Upper lobe of right lung (tissue), 1 donor: ENCODE measurements at regions not wholly inside any gene's neighbourhood (a gene's known extent, or its start where the extent isn't known, plus 50 kb on each side); places are given as distances from the start of the nearest gene placed in this dataset.

Experiments
- ATAC-seq: fragments of 200-7000 bp; cut with Tn5 transposase; one replicate; pipeline ENCODE4 v1.9.1; 2020; ENCODE audit warnings: mild to moderate bottlenecking, moderate library complexity
- DNase-seq: peaks from one replicate; pipeline ENCODE4 v3.0.0-alpha.2; 2020
- H3K27ac ChIP-seq: fragments of 200-600 bp; one replicate; pipeline ENCODE4 v1.8.0; 2022
- H3K27me3 ChIP-seq: fragments of 200-600 bp; one replicate; pipeline ENCODE4 v1.8.0; 2022; ENCODE audit warnings: mild to moderate bottlenecking
- H3K36me3 ChIP-seq: fragments of 200-600 bp; one replicate; pipeline ENCODE4 v1.8.0; 2022
- H3K4me1 ChIP-seq: fragments of 200-600 bp; one replicate; pipeline ENCODE4 v1.8.0; 2022
- H3K4me3 ChIP-seq: fragments of 200-600 bp; one replicate; pipeline ENCODE4 v1.8.0; 2022; ENCODE audit warnings: mild to moderate bottlenecking
- H3K9me3 ChIP-seq: fragments of 200-600 bp; one replicate; pipeline ENCODE4 v1.8.0; 2022
- intact Hi-C: fragments of 100-400 bp; cut with DNase I; formaldehyde crosslinking; loops from one replicate; pipeline ENCODE4 v1.11.0; 2022
- TF ChIP-seq, protein P1 (sequence below): fragments of 200-600 bp; IDR thresholded peaks from one replicate; pipeline ENCODE4 v1.8.0; 2022; ENCODE audit warnings: antibody characterized with exemption
- donor health status: DM: no; HTN: yes; CAD: no; lungs with severe emphysema.

GRCh38 chr6:74840953-74841352 lies 364.9 kb downstream of the COL12A1 start:
- DNase-seq (no peak), ATAC-seq (no peak)
- intact Hi-C loops, result no loop called here
- Histone ChIP-seq H3K4me1 (no peaks in the 10 kb centered on the region), H3K36me3 (no peaks in the 10 kb centered on the region), H3K27me3 (no peaks in the 10 kb centered on the region), H3K9me3 (no peaks in the 10 kb centered on the region), H3K27ac (no peak overlapping the region), H3K4me3 (no peak overlapping the region)
- TF ChIP-seq, protein P1, sequence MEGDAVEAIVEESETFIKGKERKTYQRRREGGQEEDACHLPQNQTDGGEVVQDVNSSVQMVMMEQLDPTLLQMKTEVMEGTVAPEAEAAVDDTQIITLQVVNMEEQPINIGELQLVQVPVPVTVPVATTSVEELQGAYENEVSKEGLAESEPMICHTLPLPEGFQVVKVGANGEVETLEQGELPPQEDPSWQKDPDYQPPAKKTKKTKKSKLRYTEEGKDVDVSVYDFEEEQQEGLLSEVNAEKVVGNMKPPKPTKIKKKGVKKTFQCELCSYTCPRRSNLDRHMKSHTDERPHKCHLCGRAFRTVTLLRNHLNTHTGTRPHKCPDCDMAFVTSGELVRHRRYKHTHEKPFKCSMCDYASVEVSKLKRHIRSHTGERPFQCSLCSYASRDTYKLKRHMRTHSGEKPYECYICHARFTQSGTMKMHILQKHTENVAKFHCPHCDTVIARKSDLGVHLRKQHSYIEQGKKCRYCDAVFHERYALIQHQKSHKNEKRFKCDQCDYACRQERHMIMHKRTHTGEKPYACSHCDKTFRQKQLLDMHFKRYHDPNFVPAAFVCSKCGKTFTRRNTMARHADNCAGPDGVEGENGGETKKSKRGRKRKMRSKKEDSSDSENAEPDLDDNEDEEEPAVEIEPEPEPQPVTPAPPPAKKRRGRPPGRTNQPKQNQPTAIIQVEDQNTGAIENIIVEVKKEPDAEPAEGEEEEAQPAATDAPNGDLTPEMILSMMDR, result no peak

GRCh38 chr6:74834967-74835366 lies 370.9 kb downstream of the COL12A1 start:
- intact Hi-C loops, result no loop called here
- no peaks in the 10 kb centered on the region for H3K4me1 ChIP-seq
- no peak overlapping the region for H3K27ac ChIP-seq
- H3K9me3 ChIP-seq, result no peaks in the 10 kb centered on the region
- TF ChIP-seq, protein P1, result no peak
- no peaks in the 10 kb centered on the region for H3K36me3 ChIP-seq
- no peak overlapping the region for H3K4me3 ChIP-seq
- no peak for ATAC-seq
- DNase-seq, result no peak
- no peaks in the 10 kb centered on the region for H3K27me3 ChIP-seq

GRCh38 chr6:74826263-74826662 lies 379.6 kb downstream of the COL12A1 start:
- no peak overlapping the region for H3K4me3 ChIP-seq
- intact Hi-C loops, result no loop called here
- no peaks in the 10 kb centered on the region for H3K9me3 ChIP-seq
- TF ChIP-seq, protein P1, result no peak
- no peaks in the 10 kb centered on the region for H3K36me3 ChIP-seq
- DNase-seq, result no peak
- ATAC-seq, result no peak
- H3K4me1 ChIP-seq, result no peaks in the 10 kb centered on the region
- H3K27me3 ChIP-seq, result no peaks in the 10 kb centered on the region
- H3K27ac ChIP-seq, result no peak overlapping the region

DNA sequence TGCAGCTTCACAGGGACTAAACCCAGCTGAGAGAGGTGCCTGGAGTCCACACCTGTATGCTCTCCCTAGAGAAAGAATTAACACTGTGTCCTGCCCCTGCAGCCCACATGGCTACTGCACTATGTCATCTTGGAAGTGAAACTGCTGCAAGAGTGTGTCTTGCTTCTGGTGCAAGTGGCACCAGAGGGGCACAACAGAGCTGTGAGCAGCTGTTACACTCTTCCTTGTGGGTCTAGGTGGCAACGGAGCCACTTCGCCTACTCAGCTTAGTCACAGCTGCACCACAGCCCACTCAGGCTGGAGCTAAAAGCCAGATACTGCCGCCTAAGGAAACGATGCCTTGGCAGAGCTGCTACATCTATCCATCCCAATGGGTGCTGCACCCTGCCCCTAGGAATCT lies 391.4 kb downstream of the COL12A1 start:
- DNase-seq (no peak), ATAC-seq (no peak)
- Histone ChIP-seq H3K27me3 (no peaks in the 10 kb centered on the region), H3K4me1 (no peaks in the 10 kb centered on the region), H3K9me3 (peaks cover 11% of the 10 kb centered on the region), H3K27ac (no peak overlapping the region), H3K36me3 (no peaks in the 10 kb centered on the region), H3K4me3 (no peak overlapping the region)
- intact Hi-C loops, result no loop called here
- TF ChIP-seq, protein P1, result no peak

GRCh38 chr6:74807674-74808073 lies 398.2 kb downstream of the COL12A1 start:
- DNase-seq, result no peak
- TF ChIP-seq, protein P1, result no peak
- H3K4me3 ChIP-seq, result no peak overlapping the region
- no peaks in the 10 kb centered on the region for H3K9me3 ChIP-seq
- no peak for ATAC-seq
- no peaks in the 10 kb centered on the region for H3K4me1 ChIP-seq
- no peak overlapping the region for H3K27ac ChIP-seq
- no peaks in the 10 kb centered on the region for H3K27me3 ChIP-seq
- intact Hi-C loops, result no loop called here
- no peaks in the 10 kb centered on the region for H3K36me3 ChIP-seq

DNA sequence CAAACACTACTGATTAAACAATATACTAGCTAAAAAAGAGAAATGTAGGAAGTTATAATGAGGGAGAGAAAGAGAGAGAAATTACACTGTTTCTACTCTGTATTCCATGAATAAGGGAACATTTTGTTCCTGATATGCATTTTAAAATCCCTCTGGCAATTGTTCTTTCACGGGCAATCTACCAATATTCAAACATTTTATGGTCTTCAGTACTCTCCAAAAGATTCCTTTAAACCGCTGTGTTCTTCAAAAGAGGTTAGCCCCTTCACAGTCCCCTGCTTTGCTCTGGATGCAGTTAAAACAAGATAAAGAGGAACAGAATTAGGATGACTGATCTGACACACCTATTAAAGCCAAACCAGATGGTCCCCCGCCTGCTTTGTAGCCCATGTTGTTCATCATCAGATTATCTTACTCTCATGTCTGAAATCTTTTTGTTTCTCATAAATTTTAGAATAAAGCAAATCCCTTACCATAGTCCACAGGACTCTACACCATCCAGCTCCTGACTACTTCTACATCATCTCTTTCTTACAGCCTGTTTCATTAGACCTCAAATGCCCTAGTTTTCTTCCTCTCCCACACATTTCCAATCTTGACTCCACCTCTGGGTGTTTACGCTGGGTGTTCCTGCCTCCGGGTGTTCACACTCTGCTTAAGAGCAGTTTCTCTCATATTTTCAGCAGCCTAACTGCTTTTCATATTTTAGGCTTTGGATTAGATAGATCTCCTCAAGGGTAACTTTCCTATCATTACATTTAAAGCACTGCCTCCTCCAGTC lies 399.7 kb downstream of the COL12A1 start:
- H3K27me3 ChIP-seq, result no peaks in the 10 kb centered on the region
- DNase-seq (no peak), ATAC-seq (no peak)
- intact Hi-C loops, result no loop called here
- no peaks in the 10 kb centered on the region for H3K36me3 ChIP-seq
- no peaks in the 10 kb centered on the region for H3K4me1 ChIP-seq
- H3K27ac ChIP-seq, result no peak overlapping the region
- no peaks in the 10 kb centered on the region for H3K9me3 ChIP-seq
- TF ChIP-seq, protein P1, result no peak
- H3K4me3 ChIP-seq, result no peak overlapping the region
